ENCODE measurements at regions not wholly inside any gene's neighbourhood (a gene's known extent, or its start where the extent isn't known, plus 50 kb on each side); places are given as distances from the start of the nearest gene placed in this dataset.

DNA sequence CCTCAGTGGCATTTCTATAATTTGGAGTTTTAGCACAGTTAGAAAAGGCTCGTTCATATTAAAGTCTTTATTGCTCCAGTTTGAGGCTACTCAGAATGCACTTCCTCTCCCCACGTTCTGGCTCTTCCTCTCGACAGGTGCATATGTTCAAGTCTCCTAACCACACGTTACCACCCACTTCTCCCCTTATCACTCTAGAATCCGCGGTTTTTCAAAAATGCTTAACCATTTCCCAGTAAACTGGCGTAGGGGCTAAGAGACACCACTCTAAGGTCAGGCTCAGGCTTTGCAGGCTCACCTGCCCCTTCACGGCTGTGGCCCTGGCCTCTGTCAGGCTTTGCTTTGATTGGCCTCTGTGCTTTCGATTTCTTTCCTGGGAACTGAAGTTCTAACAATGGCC is 383.6 kb downstream of the GLRX3 start:
- DNase-seq: no peak

DNA sequence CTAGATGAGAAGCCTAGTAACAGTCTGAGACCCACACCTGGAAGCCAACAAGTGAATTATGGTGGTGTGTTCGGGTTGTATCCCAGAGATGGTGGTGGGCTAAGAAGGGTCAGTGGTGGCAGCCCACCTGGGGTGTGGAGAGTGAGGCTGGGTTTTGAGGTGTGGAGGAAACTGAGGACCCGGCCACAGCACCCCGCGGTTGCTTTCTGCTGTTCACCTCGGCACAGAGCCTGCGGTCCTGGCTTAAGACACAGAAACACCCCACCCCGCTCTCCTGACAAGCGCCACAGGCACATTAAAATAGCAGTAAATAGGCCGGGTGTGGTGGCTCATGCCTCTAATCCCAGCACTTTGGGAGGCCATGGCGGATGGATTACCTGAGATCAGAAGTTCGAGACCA is 395.1 kb downstream of the GLRX3 start:
- no peak for DNase-seq

DNA sequence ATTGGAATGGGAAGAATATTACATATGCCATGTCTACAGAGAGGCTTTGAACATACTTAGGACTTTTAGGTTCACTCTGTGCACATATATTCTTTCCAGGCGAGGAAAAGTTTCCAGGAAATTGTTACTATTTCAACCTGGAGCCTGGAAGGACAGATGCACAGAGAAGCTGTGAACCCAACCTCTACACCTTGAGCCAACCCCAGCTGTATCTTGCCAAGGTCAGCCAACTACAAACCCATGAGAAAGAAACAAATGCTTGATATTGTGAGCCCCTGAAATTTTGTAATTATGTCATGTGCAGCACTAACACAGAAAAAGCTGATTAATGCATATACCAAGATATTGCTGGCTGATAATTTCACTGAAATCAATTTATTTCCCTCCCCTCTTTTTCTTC is 404.9 kb downstream of the GLRX3 start:
- DNase-seq: no peak

DNA sequence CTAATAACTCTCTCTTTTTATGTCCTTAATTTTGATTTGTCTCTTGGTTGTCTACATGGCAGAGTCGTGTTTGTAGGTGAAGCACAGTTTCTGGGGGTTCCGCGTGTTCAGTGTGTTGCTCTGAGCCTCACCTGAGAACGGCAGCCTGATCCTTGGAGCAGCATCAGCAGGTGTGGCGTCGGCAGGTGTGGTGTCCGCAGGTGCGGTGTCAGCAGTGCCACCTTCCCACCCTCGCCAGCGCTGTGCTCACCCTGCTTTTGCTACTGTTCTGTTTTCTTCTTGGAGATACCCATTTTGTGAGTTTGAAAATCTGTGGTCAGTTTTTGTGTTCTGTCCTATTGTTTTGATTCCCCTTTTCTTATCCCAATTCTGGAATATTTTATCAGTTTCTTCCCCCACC is 406.6 kb downstream of the GLRX3 start:
- no peak for DNase-seq

DNA sequence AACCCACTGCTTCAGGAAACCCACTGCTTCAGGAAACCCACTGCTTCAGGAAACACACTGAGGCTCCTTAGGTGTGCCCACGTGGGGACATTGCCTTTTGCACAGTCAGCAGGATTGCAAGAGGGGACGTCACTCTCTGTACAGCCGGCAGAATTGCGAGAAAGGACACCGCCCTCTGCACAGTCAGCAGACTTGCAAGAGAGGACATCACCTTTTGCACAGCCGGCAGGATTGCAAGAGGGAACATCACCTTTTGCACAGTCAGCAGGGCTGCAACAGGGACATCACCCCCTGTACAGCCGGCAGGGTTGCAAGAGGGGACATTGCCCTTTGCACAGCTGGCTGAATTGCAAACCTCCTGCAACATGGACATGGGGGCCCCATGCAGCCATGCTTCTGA is 407.6 kb downstream of the GLRX3 start:
- no peak for DNase-seq

DNA sequence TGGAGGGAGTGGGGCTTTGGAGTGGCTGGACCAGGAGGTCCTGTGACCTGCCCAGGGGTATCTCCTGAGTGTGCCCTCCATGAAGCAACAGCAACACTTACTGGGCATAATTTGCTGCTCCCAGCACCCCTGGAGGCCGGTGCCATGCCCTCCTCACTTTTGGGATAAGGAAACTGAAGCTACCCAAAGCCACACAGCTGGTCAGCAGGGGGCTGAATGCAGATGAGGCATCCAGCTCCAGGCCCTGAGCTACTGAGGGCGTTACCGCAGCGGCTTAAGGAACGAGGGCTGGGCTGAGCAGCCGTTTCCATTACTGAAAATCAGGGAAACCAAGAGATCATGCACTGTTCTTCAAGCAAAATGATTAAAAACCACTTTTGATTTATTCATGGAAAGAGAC is 408.9 kb downstream of the GLRX3 start:
- DNase-seq: no peak

DNA sequence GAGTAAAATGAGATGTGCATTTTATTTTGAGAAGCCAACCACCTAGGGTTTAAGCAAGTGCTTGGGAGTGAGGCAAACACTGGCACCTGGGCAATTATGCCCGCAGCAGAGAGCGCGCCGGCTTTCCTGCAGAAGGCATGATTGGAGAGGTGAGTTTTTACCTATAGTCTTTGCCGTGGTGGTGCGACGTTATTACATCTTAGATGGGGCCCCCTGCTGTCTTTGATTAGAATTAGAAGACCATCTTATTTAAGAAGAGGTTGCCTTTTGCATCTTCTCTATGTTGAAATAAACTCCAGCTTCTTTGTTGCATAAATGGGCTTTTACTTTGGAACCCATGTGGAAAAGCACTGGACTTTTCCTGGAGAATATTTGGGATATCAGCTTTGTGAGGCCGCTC is 409.5 kb downstream of the GLRX3 start:
- no peak for DNase-seq

DNA sequence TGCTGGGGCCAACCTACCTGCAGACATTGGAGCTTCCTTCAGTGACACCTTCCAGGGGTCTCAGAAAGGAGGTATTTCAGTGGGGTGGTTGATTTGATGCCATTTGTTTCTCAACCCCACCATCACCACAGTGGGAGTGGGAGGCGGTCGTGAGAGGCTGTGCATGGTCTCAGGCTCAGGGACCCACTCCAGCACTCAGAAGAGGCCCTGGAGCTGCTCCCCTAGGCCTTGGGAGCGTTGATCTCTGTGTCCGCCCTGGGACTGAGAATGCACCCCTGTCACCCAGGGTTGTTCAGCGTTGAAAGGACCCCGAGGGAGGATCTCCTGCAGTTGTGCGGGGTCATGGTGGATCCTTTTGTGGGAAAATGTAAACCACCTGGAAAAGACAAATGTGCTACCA is 410.6 kb downstream of the GLRX3 start:
- DNase-seq: no peak

DNA sequence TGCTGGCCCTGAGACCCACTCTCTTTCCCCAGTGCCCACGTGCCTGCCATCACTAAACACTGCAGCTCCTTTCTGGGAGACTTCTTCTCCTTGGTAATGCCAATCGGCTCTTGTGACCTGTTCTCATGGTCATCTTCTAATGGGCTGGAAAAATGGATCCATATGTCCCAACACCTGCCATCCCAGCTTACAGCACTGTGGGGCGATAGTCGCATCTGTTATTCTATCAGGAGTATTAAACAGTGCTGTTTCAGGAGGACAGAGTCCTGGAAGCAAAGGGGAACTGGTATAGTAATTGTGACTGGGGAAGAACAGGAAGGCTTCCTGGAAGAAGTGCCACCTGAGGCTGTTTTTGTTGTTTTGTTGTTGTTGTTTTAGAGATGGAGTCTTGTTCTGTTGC is 411.2 kb downstream of the GLRX3 start:
- DNase-seq: no peak

DNA sequence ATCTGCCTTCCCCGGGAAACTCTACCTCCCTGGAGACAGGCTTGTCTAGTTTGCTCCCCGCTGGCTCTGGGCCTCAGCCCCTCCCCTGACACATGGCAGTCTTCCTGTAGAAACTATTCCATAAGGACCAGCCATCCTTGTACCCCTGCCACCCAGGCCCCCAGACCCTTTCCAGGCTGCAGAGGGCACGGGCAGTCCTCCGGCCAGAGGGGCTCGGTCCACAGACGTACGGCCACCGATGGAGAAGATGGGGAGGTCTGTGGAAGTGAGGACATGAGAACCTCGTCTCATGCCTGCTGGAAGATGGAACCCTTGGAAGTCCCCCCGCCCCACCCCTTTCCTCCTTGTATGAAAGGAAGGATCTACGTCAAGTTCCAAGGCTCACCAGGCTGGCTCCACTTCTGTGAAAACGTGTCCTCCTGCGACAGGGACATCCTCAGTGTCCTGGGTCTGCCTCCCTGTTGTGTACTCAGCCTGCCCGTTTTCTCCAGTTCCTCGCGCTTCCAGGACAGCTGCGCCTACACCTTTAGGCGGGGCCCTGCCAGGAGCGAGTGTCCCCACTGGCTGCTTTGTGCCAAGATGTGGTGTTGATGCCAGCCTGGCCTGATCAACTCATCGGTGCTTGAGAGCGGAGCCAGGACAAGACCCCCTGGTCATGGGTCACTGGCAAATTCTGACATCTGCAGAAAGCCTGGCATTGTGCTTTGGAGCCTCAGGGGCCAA is 414.9 kb downstream of the GLRX3 start:
- DNase-seq: no peak

DNA sequence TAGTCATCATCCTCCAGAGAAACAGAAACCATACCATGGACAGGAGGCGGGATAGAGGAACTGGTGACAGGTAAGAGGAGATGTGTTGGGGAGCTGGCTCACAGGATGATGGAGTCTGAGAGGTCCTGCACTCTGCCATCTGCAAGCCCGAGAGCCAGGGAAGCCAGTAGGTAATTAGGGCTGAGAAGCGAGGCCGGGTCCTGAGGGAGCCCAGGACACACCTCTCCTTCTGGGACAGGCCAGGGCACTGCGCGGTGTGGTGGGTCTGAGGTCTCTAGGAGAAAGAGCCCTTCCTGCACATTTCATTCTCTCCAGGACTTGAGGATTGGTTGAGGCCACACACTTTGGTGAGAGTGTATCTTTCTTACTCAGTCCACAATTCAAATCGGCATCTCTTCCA is 415.5 kb downstream of the GLRX3 start:
- no peak for DNase-seq

DNA sequence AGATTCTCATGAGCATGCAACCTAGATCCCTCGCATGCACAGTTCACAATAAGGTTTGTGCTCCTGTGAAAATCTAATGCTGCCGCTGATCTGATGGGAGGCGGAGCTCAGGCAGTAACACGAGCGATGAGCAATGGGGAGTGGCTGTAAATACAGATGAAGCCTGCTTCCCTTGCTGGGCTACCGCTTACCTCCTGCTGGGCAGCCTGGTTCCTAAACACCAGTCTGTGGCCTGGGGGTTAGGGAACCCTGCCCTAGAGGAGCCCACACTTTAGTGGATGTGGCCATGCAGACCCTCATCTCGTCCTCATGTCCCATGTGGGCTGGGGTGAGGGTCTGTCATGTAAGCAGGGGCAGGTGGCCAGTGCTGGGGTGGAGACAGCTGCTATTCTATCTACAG is 417.6 kb downstream of the GLRX3 start:
- no peak for DNase-seq

DNA sequence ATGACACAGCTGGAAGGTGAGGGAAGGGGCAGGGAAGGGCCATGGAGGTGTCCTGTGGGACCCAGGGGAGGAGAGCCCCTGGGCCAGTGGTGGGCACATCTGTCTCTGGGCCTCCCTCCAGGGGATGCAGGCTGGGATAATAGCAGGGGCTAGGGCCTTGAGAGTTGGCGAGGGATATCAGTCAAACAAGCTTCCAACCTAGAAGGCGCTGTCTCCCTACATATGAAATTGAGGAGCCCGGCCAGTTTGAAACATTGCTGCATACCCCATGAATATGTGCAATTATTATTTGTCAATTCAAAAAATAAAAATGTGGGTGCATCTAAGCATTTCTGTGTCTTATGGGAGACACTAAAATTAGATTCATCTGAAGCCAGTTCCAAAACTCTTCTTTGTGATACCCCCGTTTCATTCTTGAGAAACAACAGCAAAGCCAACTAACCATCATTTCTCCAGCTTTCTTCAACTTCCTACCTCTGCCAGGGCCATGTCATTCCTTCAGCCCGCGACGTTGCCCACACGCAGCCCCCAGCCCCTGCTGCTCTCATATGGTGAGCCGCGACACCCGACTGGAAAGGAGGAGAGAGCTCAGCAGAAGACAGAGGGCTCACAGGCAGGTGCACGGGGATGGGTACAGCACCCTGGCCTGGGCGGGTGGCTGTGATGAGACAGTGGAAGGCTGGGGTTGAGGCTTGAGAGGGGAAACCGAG is 418.7 kb downstream of the GLRX3 start:
- DNase-seq: no peak

DNA sequence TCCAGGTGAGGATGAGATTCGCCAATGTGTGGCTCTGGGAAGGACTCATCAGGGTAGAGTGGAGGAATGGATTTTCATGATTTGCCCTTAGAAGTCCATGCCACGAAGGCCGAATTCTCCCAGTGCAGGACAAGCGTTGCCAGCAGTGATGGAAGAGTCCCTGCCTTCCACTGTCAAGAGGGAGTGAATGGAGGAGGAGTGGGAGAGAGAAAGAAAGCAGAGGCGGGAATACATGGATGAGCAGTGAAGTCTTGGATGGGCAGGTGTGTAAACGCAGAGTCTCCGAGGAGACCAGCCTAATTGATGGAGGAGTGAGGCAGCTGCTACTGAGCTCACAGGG is 419.2 kb downstream of the GLRX3 start:
- no peak for DNase-seq

DNA sequence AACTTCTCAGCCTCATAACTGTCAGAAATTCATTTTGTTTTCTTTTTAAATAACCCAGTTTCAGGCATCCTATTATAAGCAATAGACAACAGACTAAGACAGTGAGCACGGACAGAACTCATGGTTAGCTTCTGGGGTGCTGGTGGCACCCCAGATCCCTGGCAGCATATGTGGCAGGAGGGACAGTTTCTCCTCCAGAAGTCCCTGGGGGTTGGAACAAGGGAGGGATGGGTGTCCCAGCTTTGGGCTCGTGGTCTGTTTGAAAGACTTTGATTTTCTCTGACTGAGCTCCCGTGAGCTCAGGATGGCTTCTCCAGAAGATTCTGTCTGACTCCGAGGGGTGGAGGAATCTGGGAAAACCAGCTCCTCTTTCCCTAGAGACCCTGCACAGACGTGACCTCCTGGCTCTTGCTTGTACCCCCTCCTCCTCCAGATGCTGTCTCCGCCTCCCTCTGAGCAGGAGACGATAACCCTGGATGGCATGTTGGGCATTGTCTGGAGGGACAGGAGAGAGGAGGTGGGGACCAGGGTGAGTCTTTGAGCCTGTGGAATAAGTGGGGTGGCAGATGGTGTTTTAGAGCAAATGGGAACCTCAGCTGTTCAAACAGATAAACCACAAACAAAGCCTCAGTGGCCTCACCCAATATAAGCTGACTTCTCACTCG is 421.1 kb downstream of the GLRX3 start:
- DNase-seq: no peak

DNA sequence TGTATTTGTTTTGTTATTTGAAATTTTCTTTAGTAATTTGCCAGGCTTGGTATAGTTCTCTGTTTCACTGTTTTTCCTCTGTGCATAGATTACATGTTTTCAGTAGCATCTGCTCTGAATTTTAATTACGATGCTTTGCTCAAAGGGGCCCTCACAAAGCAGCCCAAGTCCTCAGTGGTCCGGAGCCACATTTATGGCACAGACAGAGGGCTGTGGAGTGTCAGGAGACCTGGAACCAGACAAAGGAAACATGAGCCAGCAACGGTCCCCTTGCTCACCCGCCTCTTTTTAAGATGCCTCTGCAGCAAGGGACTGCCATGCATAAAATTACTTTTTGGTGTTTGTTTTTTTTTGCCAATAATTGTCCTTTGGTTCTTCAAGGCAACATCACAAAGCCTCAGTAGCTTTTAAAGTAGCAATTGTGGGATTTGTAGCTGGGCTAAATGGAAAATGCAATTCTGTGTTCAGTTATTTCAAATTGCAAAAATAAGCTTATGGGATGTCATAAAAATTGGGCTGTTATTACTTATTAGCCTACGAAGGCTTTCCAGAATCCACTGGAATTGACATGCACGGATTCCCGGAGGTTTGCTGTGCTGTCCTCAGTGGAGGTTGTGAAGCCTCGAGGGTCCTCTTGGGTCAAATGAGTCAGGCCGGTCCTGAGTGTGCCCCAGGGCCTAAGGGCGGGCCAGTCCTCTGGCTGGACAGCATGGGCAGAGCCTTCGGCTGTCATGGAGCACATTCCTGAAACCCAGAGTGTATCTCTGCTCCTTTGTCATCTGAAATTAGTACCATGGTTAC is 422.8 kb downstream of the GLRX3 start:
- DNase-seq: no peak

DNA sequence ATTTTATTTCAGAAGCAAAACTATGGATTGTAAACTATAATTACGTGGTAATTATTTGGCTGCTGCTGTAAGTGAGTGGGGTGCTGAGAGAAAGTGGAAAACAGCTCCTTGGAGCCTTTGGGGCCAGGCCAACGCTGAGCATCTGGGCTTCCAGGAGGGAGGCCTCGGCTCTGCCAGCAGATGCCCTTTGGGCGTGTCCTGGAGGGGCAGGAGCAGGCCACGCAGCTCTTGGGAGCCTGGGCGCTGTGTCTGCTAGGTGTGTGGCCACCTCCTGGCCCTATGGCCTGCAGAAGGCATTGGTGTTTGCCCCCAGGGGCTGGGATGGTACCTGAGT is 423.3 kb downstream of the GLRX3 start:
- no peak for DNase-seq

DNA sequence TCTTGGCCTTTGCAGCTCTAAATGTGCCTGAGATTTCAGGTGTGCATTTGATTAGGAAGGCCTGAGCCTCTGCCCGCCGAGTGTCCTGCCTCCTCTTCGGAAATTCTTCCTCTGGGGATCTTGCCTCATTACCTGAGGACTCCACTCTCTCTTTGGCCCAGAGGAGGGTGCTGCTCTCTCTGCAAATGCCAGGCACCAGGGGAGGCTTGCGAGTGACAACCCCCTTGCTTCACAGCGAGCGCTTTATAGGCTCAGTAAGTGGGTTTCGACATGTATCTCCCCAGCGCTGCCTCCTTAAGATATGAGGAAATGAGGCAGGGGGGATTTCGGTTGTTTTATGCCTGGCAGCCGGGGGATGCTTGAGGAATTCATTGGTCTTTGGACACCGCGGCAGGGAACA is 423.9 kb downstream of the GLRX3 start:
- DNase-seq: no peak

DNA sequence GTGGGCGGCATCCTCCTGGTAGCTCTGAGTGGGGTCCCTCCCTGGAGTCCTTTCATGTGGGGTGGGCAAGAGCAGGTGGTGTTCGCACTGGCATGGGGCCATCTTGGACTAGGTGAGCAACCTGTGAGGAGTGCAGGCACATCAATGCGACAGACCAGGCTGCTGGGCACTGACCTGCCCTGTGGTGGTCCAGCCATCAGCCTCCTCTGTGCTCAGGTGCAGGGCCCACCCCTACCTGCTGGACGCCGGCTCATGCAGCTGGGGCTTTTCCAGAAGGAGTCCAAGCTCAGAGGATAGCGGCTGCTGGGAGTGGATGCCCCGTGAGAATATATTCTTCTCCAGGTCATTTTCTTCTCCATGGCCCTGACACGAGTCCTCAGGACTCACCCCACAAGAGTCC is 424.4 kb downstream of the GLRX3 start:
- no peak for DNase-seq

DNA sequence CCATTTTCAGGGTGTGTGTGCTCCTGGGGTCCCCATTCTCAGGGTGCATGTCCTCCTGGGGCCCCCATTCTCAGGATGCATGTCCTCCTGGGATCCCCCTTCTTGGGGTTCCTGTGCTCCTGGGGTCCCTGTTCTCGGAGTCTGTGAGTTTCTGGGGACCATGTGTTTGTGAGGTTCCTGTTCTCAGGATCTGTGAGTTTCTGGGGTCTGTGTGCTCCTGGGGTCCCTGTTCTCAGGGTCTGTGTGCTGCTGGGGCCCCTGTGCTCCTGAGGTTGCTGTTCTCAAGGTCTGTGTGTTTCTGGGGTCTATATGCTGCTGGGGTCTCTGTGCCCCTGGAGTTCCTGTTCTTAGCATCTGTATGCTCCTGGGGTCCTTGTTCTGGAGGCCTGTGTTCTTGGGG is 425.5 kb downstream of the GLRX3 start:
- DNase-seq: no peak

DNA sequence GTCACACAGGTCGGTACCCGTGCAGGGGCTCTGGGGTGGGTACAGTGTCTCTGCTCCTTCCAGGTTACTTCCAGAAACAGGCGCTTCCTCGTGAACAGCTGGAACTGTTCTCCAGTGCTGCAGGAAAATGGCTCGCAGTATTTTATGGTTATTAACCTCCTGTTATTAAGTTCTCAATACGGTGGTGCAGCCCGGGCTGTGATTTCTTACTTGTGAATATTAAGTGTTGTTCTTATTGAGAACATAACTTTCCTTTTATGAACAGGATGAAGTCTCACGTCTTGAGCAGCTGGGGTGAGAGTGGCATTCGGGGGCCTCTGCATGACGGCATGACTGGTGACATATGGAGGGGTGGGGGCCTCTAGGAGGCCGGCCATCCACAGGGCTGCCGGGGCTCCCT is 430.8 kb downstream of the GLRX3 start:
- no peak for DNase-seq

DNA sequence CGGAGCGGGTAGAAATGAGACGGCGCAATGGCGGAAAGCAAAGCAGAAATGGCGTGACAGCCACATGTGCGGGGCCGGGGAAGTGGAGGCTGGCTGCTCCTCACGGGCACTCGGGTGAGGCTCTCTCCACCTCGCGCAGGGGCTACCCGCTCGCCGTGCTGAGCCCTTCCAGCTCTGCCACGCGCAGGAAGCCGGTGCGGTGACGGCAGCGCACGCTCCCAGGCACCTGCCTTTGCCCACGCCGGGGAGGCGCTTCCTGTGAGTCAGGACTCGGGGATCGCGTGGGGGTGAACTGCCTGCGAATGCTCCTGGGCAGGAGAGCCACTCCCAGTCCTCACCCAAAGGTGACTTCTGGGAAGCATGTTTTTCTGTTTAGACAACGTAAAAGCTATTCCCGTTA is 431.2 kb downstream of the GLRX3 start:
- no peak for DNase-seq

DNA sequence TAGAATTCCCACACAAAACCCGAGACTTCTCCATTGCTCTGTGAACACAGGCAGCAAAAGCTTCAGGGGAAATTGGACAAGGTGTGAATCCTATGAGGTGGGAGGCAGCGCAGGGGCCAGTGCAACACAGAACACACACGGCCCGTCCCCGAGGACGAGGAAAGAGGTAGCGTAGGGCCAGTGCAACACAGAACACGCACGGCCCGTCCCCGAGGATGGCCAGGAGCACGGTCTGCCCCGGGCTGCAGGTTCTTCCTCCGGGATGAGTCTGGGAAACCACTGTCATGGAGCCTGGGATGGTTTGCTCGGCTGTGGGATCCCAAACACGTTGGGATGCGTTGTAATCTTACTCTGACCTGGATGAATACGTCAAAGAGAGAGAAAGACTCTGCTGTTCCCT is 432.1 kb downstream of the GLRX3 start:
- no peak for DNase-seq

DNA sequence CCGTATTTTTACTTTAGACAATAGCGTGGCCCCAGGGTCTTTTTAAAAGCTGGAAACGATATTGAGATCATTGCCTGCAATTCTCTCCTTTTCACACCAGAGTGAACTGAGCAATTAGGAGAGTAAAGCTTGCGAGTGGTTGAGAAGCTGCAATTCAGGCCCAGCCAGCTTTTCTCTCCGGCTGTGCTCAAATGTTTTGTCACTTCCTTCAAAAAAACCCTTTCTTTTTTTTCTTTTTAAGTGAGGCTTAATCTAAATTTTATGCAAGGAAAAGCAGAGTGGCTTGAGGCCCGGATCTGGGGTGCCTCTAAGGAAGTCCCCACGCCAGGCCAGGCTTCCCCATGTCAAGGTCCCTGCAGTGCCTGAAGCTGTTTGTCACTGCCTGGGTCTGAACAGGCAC is 433.9 kb downstream of the GLRX3 start:
- DNase-seq: no peak
